ENCODE measurements at regions not wholly inside any gene's neighbourhood (a gene's known extent, or its start where the extent isn't known, plus 50 kb on each side); places are given as distances from the start of the nearest gene placed in this dataset.

- TF ChIP-seq YBX1 (IDR thresholded peaks at IDR 0.05) (no peak), CBFB (CRISPR knock-in tag; IDR thresholded peaks at IDR 0.05) (no peak), GTF2B (IDR thresholded peaks at IDR 0.05; ENCODE audit: extremely low read depth, insufficient read length) (no peak), CAMTA2 (CRISPR knock-in tag; conservative IDR thresholded peaks at IDR 0.05) (no peak), SREBF2 (CRISPR knock-in tag; IDR thresholded peaks at IDR 0.05) (no peak)
- CTCF ChIA-PET (ENCODE audit: low intra/inter-chr PET ratio) = interaction anchor here (0.7 to 2.0 kb wide), 3 partner anchors 84 to 571 kb away, joined by 3 to 16 read pairs (median 7); no protein-coding TSS in a partner anchor
- intact Hi-C loops (cut with micrococcal nuclease) (loop anchor here (1.0 to 10.0 kb wide), 4 partner anchors 237 to 573 kb away; no protein-coding TSS in a partner anchor), in situ Hi-C loops (cut with MboI) (loop anchor here (25.0 kb wide), 1 partner anchor 561 kb away; no protein-coding TSS in a partner anchor)
- Histone ChIP-seq H3K9me3 (replicated peaks; ENCODE audit: control insufficient read depth, insufficient read depth, low read depth, low read length) (no peaks in the 10 kb centered on the region), H3K27ac (ENCODE audit: extremely low read depth, low read depth, low read length) (no peak overlapping the region), H3K4me3 (no peak overlapping the region), H3K27me3 (ENCODE audit: control insufficient read depth in 2 of 2, insufficient read depth in 2 of 2, low read length in 2 of 2) (no peaks in the 10 kb centered on the region; a peak in 1 of 5 replicates), H3K36me3 (ENCODE audit: control insufficient read depth, insufficient read depth, low read length) (no peaks in the 10 kb centered on the region), H4K20me1 (replicated peaks; ENCODE audit: control insufficient read depth, insufficient read depth, low read length) (no peaks in the 10 kb centered on the region), H3K9ac (ENCODE audit: insufficient read depth in 1 of 2, low read depth in 2 of 2, low read length in 2 of 2) (no peak overlapping the region), H3K4me1 (replicated peaks in 1 of 2; ENCODE audit: control insufficient read depth in 2 of 2, insufficient read depth in 2 of 2, low read length in 2 of 2) (no peaks in the 10 kb centered on the region; a peak in 2 of 5 replicates), H3K4me2 (ENCODE audit: insufficient read depth, low read length) (no peak overlapping the region), H3K79me2 (ENCODE audit: control insufficient read depth, insufficient read depth, low read length) (no peaks in the 10 kb centered on the region), H2AFZ (ENCODE audit: low read depth, low read length) (0 out of 2 replicates have a peak overlapping the region, but pooled peaks have one; percentile 6), H3K9me1 (ENCODE audit: control insufficient read depth, insufficient read depth, low read length) (no peaks in the 10 kb centered on the region)
- 34% methylated on average over 3 of the region's 3 CpGs for WGBS (ENCODE audit: insufficient coverage, low coverage, missing lambda C conversion rate)
- no peak for FAIRE-seq
- ATAC-seq = no peak
- DNase-seq (ENCODE audit: extremely low read depth in 1 of 4, low spot score in 3 of 4) = no peak
- no TSS peak for BruUV-seq (replicated peaks)
- POLR2A ChIA-PET = no interaction called here
Observed at GRCh38 chr3:113051787-113052186, 61.0 kb downstream of the GTPBP8 start.

DNA sequence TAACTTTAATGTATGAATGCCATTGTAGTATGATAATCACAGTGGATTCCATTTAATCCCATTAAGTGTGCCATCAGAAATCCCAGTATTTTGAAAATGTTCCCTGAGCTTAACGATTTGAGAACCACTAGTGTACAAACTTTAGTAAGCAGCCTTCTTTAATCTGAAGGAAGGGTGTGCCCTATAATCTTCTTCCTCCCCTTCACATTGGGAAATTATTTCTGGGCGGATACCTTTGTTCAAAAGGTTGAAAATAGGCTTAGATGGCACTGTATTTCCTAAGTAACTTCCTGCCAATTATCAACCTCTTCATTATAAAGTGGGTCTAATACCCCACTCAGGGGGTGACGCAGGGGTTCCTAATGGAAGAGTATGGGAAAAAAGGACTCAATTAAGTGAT lies 62.4 kb downstream of the GTPBP8 start:
- WGBS (ENCODE audit: insufficient coverage, low coverage, missing lambda C conversion rate) = 4% methylated on average over 3 of the region's 3 CpGs
- CTCF ChIA-PET (ENCODE audit: low intra/inter-chr PET ratio) = no interaction called here
- intact Hi-C loops (cut with micrococcal nuclease) = loop anchor here (5.0 to 10.0 kb wide), 2 partner anchors 439 to 572 kb away; no protein-coding TSS in a partner anchor

More for the DNA sequence above, 62.4 kb downstream of the GTPBP8 start:
- no peaks in the 10 kb centered on the region for H3K79me2 ChIP-seq (ENCODE audit: control insufficient read depth, insufficient read depth, low read length)
- no peak overlapping the region for H3K4me3 ChIP-seq
- in situ Hi-C loops (cut with MboI) = loop anchor here (25.0 kb wide), 1 partner anchor 559 kb away; no protein-coding TSS in a partner anchor
- H3K4me2 ChIP-seq (ENCODE audit: insufficient read depth, low read length) = no peak overlapping the region
- no peak overlapping the region for H3K9ac ChIP-seq (ENCODE audit: insufficient read depth in 1 of 2, low read depth in 2 of 2, low read length in 2 of 2)
- H3K36me3 ChIP-seq (ENCODE audit: control insufficient read depth, insufficient read depth, low read length) = no peaks in the 10 kb centered on the region
- H4K20me1 ChIP-seq (replicated peaks; ENCODE audit: control insufficient read depth, insufficient read depth, low read length) = no peaks in the 10 kb centered on the region
- no peak for TF ChIP-seq C11orf30 (IDR thresholded peaks at IDR 0.05; ENCODE audit: low read depth)
- H3K27ac ChIP-seq (ENCODE audit: extremely low read depth, low read depth, low read length) = no peak overlapping the region
- H3K9me3 ChIP-seq (replicated peaks; ENCODE audit: control insufficient read depth, insufficient read depth, low read depth, low read length) = no peaks in the 10 kb centered on the region
- H3K4me1 ChIP-seq (replicated peaks in 1 of 2; ENCODE audit: control insufficient read depth in 2 of 2, insufficient read depth in 2 of 2, low read length in 2 of 2) = no peaks in the 10 kb centered on the region; a peak in 2 of 5 replicates
- H3K27me3 ChIP-seq (ENCODE audit: control insufficient read depth in 2 of 2, insufficient read depth in 2 of 2, low read length in 2 of 2) = no peaks in the 10 kb centered on the region; a peak in 1 of 5 replicates
- H3K9me1 ChIP-seq (ENCODE audit: control insufficient read depth, insufficient read depth, low read length) = no peaks in the 10 kb centered on the region
- BruUV-seq (replicated peaks) = no TSS peak
- ATAC-seq (no peak), DNase-seq (ENCODE audit: extremely low read depth in 1 of 4, low spot score in 3 of 4) (no peak), FAIRE-seq (no peak)
- POLR2A ChIA-PET = no interaction called here
- H2AFZ ChIP-seq (ENCODE audit: low read depth, low read length) = no peak overlapping the region

All from K562 (cell line).